ENCODE measurements at regions not wholly inside any gene's neighbourhood (a gene's known extent, or its start where the extent isn't known, plus 50 kb on each side); places are given as distances from the start of the nearest gene placed in this dataset.

- TF ChIP-seq CTCF (conservative IDR thresholded peaks at IDR 0.05; ENCODE audit: low read length) (no peak), EZH2phosphoT487 (IDR thresholded peaks at IDR 0.05; ENCODE audit: borderline replicate concordance, low read depth, low read length) (no peak)
These were observed 141.9 kb upstream of the SALL3 start for GRCh38 chr18:78837754-78838153.
